ENCODE measurements at regions not wholly inside any gene's neighbourhood (a gene's known extent, or its start where the extent isn't known, plus 50 kb on each side); places are given as distances from the start of the nearest gene placed in this dataset.

GRCh38 chr18:76255070-76255683, 239.9 kb downstream of the ZNF516 start:
- no peak for DNase-seq (ENCODE audit: low spot score)
- TF ChIP-seq CTCF (IDR thresholded peaks at IDR 0.05; ENCODE audit: extremely low read depth, missing control alignments): no peak

- TF ChIP-seq CTCF (IDR thresholded peaks at IDR 0.05; ENCODE audit: extremely low read depth, missing control alignments): peak; percentile 25
- DNase-seq (ENCODE audit: low spot score): no peak
Measured at GRCh38 chr18:76252880-76253279, 242.2 kb downstream of the ZNF516 start.

- no peak for DNase-seq (ENCODE audit: low spot score)
- no peak for TF ChIP-seq CTCF (IDR thresholded peaks at IDR 0.05; ENCODE audit: extremely low read depth, missing control alignments)
Measured at GRCh38 chr18:76252139-76252538, 242.9 kb downstream of the ZNF516 start.

- no peak for TF ChIP-seq CTCF (IDR thresholded peaks at IDR 0.05; ENCODE audit: extremely low read depth, missing control alignments)
- no peak for DNase-seq (ENCODE audit: low spot score)
Measured at GRCh38 chr18:76251691-76252090, 243.4 kb downstream of the ZNF516 start.

- TF ChIP-seq CTCF (IDR thresholded peaks at IDR 0.05; ENCODE audit: extremely low read depth, missing control alignments): no peak
Measured at GRCh38 chr18:76246590-76246989, 248.5 kb downstream of the ZNF516 start.

GRCh38 chr18:76234676-76235060, 260.4 kb downstream of the ZNF516 start:
- no peak for DNase-seq (ENCODE audit: low spot score)
- TF ChIP-seq CTCF (IDR thresholded peaks at IDR 0.05; ENCODE audit: extremely low read depth, missing control alignments): no peak

More at GRCh38 chr18:76246590-76246989, 248.5 kb downstream of the ZNF516 start:
- no peak for DNase-seq (ENCODE audit: low spot score)

- no peak for DNase-seq (ENCODE audit: low spot score)
Measured at GRCh38 chr18:76233876-76234675, 261.0 kb downstream of the ZNF516 start.

More at GRCh38 chr18:76233876-76234675, 261.0 kb downstream of the ZNF516 start:
- TF ChIP-seq CTCF (IDR thresholded peaks at IDR 0.05; ENCODE audit: extremely low read depth, missing control alignments): no peak

Data from GM20000 (cell line).